RWPE1 (cell line): ENCODE measurements at regions not wholly inside any gene's neighbourhood (a gene's known extent, or its start where the extent isn't known, plus 50 kb on each side); places are given as distances from the start of the nearest gene placed in this dataset.

Experiments used
- CTCF ChIA-PET: fragments of 350-600 bp; sonication (Branson Sonifier 250); formaldehyde crosslinking; extraction: SDS; loops from one replicate; lab custom pipeline; 2021; lab: Yijun Ruan, JAX
- POLR2A ChIA-PET: fragments of 400-600 bp; formaldehyde crosslinking; extraction: SDS; loops from one replicate; lab custom pipeline; 2020; ENCODE audit warnings: antibody characterized with exemption; ENCODE audit not compliant: low non-redundant PET; lab: Yijun Ruan, JAX
- DNase-seq: peaks from one replicate; pipeline ENCODE4 v3.0.0; 2012; ENCODE audit warnings: low spot score
- H3K27ac ChIP-seq: fragments of 450-650 bp; 2 replicates; pipeline ENCODE4 v1.5.1; 2017
- CTCF ChIP-seq: fragments of 450-650 bp; conservative IDR thresholded peaks from 2 replicates; pipeline ENCODE4 v1.5.1; 2017; ENCODE audit warnings: low read depth, mild to moderate bottlenecking

DNA sequence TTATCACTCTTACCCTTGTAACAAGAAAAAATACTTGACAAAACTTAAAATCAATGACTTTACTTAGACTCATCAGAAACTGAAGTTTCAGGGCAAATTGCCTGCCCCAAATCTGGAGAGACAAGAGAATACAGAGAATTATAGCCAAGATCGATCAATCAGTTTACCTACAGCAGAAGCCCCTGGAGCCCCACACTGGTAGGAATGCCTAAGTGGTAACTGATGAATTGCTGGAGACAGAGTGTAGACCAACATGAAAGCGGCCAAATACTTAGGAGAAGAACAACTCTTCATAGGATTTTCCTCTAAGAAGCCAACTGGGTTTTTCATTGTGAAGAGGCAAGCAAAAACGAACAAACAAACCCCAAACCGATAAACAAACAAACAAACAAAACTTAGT, 1430.0 kb downstream of the EFNB2 start:
- TF ChIP-seq CTCF: no peak
- H3K27ac ChIP-seq: no peak overlapping the region
- DNase-seq: no peak
- ChIA-PET CTCF (no interaction called here), POLR2A (no interaction called here)

GRCh38 chr13:105097521-105097920, 1437.9 kb downstream of the EFNB2 start:
- CTCF ChIA-PET: interaction anchor here (0.7 kb wide), 1 partner anchor 11 kb away, joined by 3 read pairs; no protein-coding TSS in a partner anchor
- H3K27ac ChIP-seq: no peak overlapping the region
- TF ChIP-seq CTCF: no peak
- POLR2A ChIA-PET: no interaction called here
- DNase-seq: no peak

DNA sequence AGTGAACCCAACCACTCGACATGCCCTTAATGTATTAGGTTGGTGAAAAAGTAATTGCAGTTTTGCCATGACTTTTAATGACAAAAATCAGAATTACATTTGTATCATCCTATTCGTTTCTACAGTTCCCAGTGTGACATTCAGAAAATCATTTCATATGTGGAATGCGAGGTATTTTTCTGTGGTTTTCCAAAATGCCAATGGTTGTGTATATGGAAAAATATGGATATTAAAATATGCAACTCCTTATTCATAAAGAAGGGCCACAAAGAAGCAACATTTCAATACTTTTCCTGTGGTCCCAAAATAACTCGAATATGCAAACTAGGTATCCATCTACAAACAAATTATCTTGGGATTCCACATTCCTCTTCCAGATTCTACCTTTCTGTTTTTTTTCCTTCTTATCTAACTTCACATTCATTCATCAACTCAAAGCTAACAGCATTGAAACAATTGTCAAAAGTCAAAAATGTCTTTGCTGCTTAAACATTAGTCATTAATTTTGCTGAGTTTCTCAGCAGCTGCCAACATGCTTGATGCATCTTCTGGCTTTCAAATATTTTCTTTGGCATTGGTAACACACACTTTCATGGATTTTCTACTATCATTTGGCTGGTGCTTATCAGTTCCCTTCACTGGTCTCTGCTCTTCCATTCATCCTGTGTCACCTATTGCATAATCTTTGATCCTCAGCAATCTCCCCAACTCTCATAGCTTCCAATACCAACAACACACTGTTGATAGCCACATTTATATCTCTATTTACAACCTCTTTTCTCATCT, 1445.4 kb downstream of the EFNB2 start:
- H3K27ac ChIP-seq: no peak overlapping the region
- ChIA-PET POLR2A (no interaction called here), CTCF (no interaction called here)
- no peak for TF ChIP-seq CTCF
- no peak for DNase-seq

GRCh38 chr13:105087945-105088344, 1447.5 kb downstream of the EFNB2 start:
- TF ChIP-seq CTCF: no peak
- no peak overlapping the region for H3K27ac ChIP-seq
- DNase-seq: no peak
- POLR2A ChIA-PET: no interaction called here
- CTCF ChIA-PET: no interaction called here

- ChIA-PET POLR2A (no interaction called here), CTCF (interaction anchor here (0.6 kb wide), 1 partner anchor 207 kb away, joined by 3 read pairs; no protein-coding TSS in a partner anchor)
- no peak for DNase-seq
- H3K27ac ChIP-seq: no peak overlapping the region
- TF ChIP-seq CTCF: no peak
These were observed 1450.5 kb downstream of the EFNB2 start for GRCh38 chr13:105084931-105085330.

- TF ChIP-seq CTCF: no peak
- POLR2A ChIA-PET: no interaction called here
- no peak overlapping the region for H3K27ac ChIP-seq
- CTCF ChIA-PET: no interaction called here
- no peak for DNase-seq
These were observed 1451.5 kb downstream of the EFNB2 start for GRCh38 chr13:105083992-105084391.
